OCI-LY1 (cell line): ENCODE measurements at regions not wholly inside any gene's neighbourhood (a gene's known extent, or its start where the extent isn't known, plus 50 kb on each side); places are given as distances from the start of the nearest gene placed in this dataset.

ENCODE experiments used
- H2AFZ ChIP-seq: fragments of 200-600 bp; sonication (generic), shearing (Covaris generic); 2 replicates; pipeline ENCODE4 v1.6.0; 2014; ENCODE audit warnings: antibody characterized with exemption, mild to moderate bottlenecking, low read length
- H3F3A ChIP-seq: fragments of 200-600 bp; sonication (generic), shearing (Covaris generic); 2 replicates; pipeline ENCODE4 v1.6.0; 2014; ENCODE audit warnings: mild to moderate bottlenecking, antibody characterized with exemption, low read length, moderate library complexity; ENCODE audit not compliant: insufficient read depth
- H3K27ac ChIP-seq: fragments of 200-600 bp; sonication (generic); 2 replicates; pipeline ENCODE4 v1.5.1; 2014; ENCODE audit warnings: low read length, mixed run types, mild to moderate bottlenecking, low read depth; ENCODE audit not compliant: poor library complexity, severe bottlenecking
- H3K27me3 ChIP-seq: fragments of 200-600 bp; sonication (generic); 2 replicates; pipeline ENCODE4 v1.6.0; 2014; ENCODE audit warnings: antibody characterized with exemption, mild to moderate bottlenecking, low read length, moderate library complexity; ENCODE audit not compliant: insufficient read depth
- H3K36me3 ChIP-seq: fragments of 200-600 bp; sonication (generic); 2 replicates; pipeline ENCODE4 v1.6.1; 2014; ENCODE audit warnings: mild to moderate bottlenecking, antibody characterized with exemption, low read length, moderate library complexity, mixed read lengths; ENCODE audit not compliant: insufficient read depth
- H3K4me1 ChIP-seq: fragments of 200-600 bp; sonication (generic); 2 replicates; pipeline ENCODE4 v1.5.1; 2014; ENCODE audit warnings: mild to moderate bottlenecking, low read length, moderate library complexity; ENCODE audit not compliant: insufficient read depth, severe bottlenecking
- H3K4me2 ChIP-seq: fragments of 200-600 bp; sonication (generic), shearing (Covaris generic); 2 replicates; pipeline ENCODE4 v1.6.1; 2014; ENCODE audit warnings: low read length
- H3K4me3 ChIP-seq: fragments of 200-600 bp; sonication (generic); 2 replicates; pipeline ENCODE4 v1.5.1; 2014; ENCODE audit warnings: low read length, low read depth, mild to moderate bottlenecking, mixed read lengths; ENCODE audit not compliant: poor library complexity, severe bottlenecking
- H3K79me2 ChIP-seq: fragments of 200-600 bp; shearing (Covaris generic); 2 replicates; pipeline ENCODE4 v1.6.1; 2016; ENCODE audit warnings: mixed run types, low read length, mixed read lengths; ENCODE audit not compliant: insufficient read depth
- H3K9ac ChIP-seq: fragments of 200-600 bp; sonication (generic), shearing (Covaris generic); 2 replicates; pipeline ENCODE4 v1.6.1; 2014; ENCODE audit warnings: mild to moderate bottlenecking, low read length, mixed read lengths
- H3K9me2 ChIP-seq: fragments of 200-600 bp; sonication (generic), shearing (Covaris generic); 2 replicates; pipeline ENCODE4 v1.6.1; 2014; ENCODE audit warnings: low read depth, mild to moderate bottlenecking, low read length, mixed read lengths
- H3K9me3 ChIP-seq: fragments of 200-600 bp; shearing (Covaris generic); 2 replicates; pipeline ENCODE4 v1.6.1; 2014; ENCODE audit warnings: low read length, mixed read lengths
- H4K20me1 ChIP-seq: fragments of 200-600 bp; sonication (generic), shearing (Covaris generic); 2 replicates; pipeline ENCODE4 v1.6.0; 2016; ENCODE audit warnings: mild to moderate bottlenecking, low read length; ENCODE audit not compliant: insufficient read depth
- EZH2 ChIP-seq: fragments of 200-600 bp; sonication (generic), shearing (Covaris generic); IDR thresholded peaks from 2 replicates; pipeline ENCODE4 v1.8.0; 2017; ENCODE audit warnings: borderline replicate concordance, mixed run types, mild to moderate bottlenecking, antibody characterized with exemption, low read length, moderate library complexity, mixed read lengths
- TF ChIP-seq, protein P1 (sequence below): fragments of 200-600 bp; sonication (generic), shearing (Covaris generic); IDR thresholded peaks from 2 replicates; pipeline ENCODE4 v1.5.1; 2017; ENCODE audit warnings: mild to moderate bottlenecking, antibody characterized with exemption, low read length, moderate library complexity, mixed read lengths

GRCh38 chr3:135629701-135630408 is 335.7 kb upstream of the PPP2R3A start:
- Histone ChIP-seq H4K20me1 (no peaks in the 10 kb centered on the region), H3K36me3 (no peaks in the 10 kb centered on the region), H3F3A (no peaks in the 10 kb centered on the region), H3K27me3 (no peaks in the 10 kb centered on the region; the same call in 1 of the 2 replicates), H3K9me3 (no peaks in the 10 kb centered on the region), H3K9me2 (no peaks in the 10 kb centered on the region), H3K4me2 (no peak overlapping the region), H2AFZ (no peak overlapping the region), H3K9ac (no peak overlapping the region), H3K79me2 (no peaks in the 10 kb centered on the region), H3K27ac (no peak overlapping the region), H3K4me3 (no peak overlapping the region), H3K4me1 (no peaks in the 10 kb centered on the region)
- no peak for TF ChIP-seq EZH2
- TF ChIP-seq, protein P1, sequence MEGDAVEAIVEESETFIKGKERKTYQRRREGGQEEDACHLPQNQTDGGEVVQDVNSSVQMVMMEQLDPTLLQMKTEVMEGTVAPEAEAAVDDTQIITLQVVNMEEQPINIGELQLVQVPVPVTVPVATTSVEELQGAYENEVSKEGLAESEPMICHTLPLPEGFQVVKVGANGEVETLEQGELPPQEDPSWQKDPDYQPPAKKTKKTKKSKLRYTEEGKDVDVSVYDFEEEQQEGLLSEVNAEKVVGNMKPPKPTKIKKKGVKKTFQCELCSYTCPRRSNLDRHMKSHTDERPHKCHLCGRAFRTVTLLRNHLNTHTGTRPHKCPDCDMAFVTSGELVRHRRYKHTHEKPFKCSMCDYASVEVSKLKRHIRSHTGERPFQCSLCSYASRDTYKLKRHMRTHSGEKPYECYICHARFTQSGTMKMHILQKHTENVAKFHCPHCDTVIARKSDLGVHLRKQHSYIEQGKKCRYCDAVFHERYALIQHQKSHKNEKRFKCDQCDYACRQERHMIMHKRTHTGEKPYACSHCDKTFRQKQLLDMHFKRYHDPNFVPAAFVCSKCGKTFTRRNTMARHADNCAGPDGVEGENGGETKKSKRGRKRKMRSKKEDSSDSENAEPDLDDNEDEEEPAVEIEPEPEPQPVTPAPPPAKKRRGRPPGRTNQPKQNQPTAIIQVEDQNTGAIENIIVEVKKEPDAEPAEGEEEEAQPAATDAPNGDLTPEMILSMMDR, result no peak

DNA sequence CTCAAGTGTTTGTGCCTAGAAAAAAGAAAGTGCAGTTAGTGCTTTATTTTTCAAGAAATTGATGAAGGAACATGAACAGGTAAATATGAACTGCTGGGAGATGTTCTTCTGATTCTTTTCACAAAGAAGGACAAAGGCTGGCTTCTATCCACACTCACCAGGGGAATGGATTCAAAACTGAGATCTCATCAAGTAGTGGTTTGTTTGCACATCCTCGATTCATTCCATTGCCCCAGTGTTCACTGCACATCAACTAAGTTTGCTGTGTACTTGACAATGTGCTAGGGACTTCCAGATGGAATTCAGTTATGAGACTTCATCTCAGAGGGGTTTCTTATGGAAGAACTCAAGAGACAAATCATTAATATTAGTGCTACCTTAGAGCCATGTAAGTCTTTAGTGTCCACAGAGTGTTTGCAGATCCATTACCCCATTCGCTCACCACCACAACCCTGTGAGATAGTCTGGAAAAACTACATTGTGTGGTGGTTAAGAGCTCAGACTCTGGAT is 332.9 kb upstream of the PPP2R3A start:
- H3K27ac ChIP-seq, result no peak overlapping the region
- no peak overlapping the region for H3K9ac ChIP-seq
- no peaks in the 10 kb centered on the region for H3K4me1 ChIP-seq
- H4K20me1 ChIP-seq, result no peaks in the 10 kb centered on the region
- no peak overlapping the region for H2AFZ ChIP-seq
- H3K36me3 ChIP-seq, result no peaks in the 10 kb centered on the region
- TF ChIP-seq EZH2, result no peak
- TF ChIP-seq, protein P1, result no peak
- H3F3A ChIP-seq, result no peaks in the 10 kb centered on the region
- H3K79me2 ChIP-seq, result no peaks in the 10 kb centered on the region
- H3K9me3 ChIP-seq, result no peaks in the 10 kb centered on the region
- no peak overlapping the region for H3K4me3 ChIP-seq
- no peaks in the 10 kb centered on the region for H3K27me3 ChIP-seq
- no peaks in the 10 kb centered on the region for H3K9me2 ChIP-seq
- H3K4me2 ChIP-seq, result no peak overlapping the region

- H3K9ac ChIP-seq, result no peak overlapping the region
- no peaks in the 10 kb centered on the region for H4K20me1 ChIP-seq
- H3K27me3 ChIP-seq, result no peaks in the 10 kb centered on the region
- no peak for TF ChIP-seq EZH2
- TF ChIP-seq, protein P1, result no peak
- H3K27ac ChIP-seq, result no peak overlapping the region
- no peak overlapping the region for H3K4me2 ChIP-seq
- no peak overlapping the region for H2AFZ ChIP-seq
- H3K79me2 ChIP-seq, result no peaks in the 10 kb centered on the region
- no peaks in the 10 kb centered on the region for H3K4me1 ChIP-seq
- no peaks in the 10 kb centered on the region for H3K9me2 ChIP-seq
- no peaks in the 10 kb centered on the region for H3F3A ChIP-seq
- no peaks in the 10 kb centered on the region for H3K9me3 ChIP-seq
- no peak overlapping the region for H3K4me3 ChIP-seq
- no peaks in the 10 kb centered on the region for H3K36me3 ChIP-seq
Measured at GRCh38 chr3:135633078-135633477, 332.4 kb upstream of the PPP2R3A start.
